Peyer's patch (tissue), 4 donors: ENCODE measurements at regions not wholly inside any gene's neighbourhood (a gene's known extent, or its start where the extent isn't known, plus 50 kb on each side); places are given as distances from the start of the nearest gene placed in this dataset.
"Not testable (repeated sequence)": the region's sequence is repeated elsewhere in the genome, so short reads cannot be mapped to it uniquely, and the experiment has no call there.

Experiments
- DNase-seq, 3 donors: peaks; one replicate each; pipeline ENCODE4 v3.0.0-alpha.2; 2017 to 2019
- H3K27ac ChIP-seq, 4 donors: fragments of 200-600 bp; sonication (generic); one replicate each; pipeline ENCODE4 v1.5.1; 2016 to 2019
- H3K27me3 ChIP-seq, 2 donors: fragments of 200-600 bp; sonication (generic); one replicate each; pipeline ENCODE4 v1.5.1; 2019
- H3K36me3 ChIP-seq, 3 donors: fragments of 200-600 bp; sonication (generic); one replicate each; pipeline ENCODE4 v1.5.1; 2016 to 2019
- H3K4me1 ChIP-seq, 4 donors: fragments of 200-600 bp; sonication (generic); one replicate each; pipeline ENCODE4 v1.5.1; 2016 to 2019
- H3K4me3 ChIP-seq, 4 donors: fragments of 200-600 bp; sonication (generic); 1 replicate in 3 of 4; 2 replicates in 1 of 4; pipeline ENCODE4 v1.5.1; 2016 to 2019; ENCODE audit warnings: mild to moderate bottlenecking in 1 of 4
- H3K9me3 ChIP-seq, 4 donors: fragments of 200-600 bp; sonication (generic); one replicate each; pipeline ENCODE4 v1.5.1; 2016 to 2019; ENCODE audit warnings: mild to moderate bottlenecking in 1 of 4
- POLR2A ChIP-seq, 2 donors: fragments of 450-650 bp; IDR thresholded peaks; one replicate each; pipeline ENCODE4 v1.5.1; 2017; ENCODE audit warnings: antibody characterized with exemption in 2 of 2, mild to moderate bottlenecking in 2 of 2, moderate library complexity in 2 of 2
- TF ChIP-seq, protein P1 (sequence below), 6 experiments: fragments of 450-650 bp in 4 of 6; fragments of 200-600 bp in 2 of 6; sonication (generic) in 1 of 6; IDR thresholded peaks; one replicate each; pipeline ENCODE4 v1.5.1; 2017 to 2019; ENCODE audit warnings: antibody characterized with exemption in 6 of 6, mild to moderate bottlenecking in 3 of 6, moderate library complexity in 1 of 6

DNA sequence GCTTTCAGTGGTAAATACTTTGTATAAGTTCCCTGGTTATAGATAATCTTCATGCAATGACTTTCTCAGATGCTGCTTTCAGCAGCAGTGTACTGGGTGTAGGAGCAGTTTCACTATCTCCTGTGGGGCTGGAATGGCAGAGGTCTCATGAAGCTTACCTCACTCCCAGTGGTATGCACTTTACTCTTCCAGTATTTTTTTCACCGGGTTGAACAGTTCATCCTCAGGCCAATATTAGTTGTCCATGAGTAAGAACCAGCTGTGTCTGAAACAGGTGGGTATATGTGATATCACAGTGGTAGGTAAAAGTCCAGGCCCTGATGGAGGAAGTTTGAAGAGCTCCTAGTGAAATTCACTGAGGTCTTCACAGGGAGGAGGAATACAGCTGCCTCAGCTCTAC is 351.5 kb upstream of the EMCN start:
- H3K27ac ChIP-seq, result no peak overlapping the region
- DNase-seq, result no peak
- no peaks in the 10 kb centered on the region for H3K4me1 ChIP-seq
- no peak for TF ChIP-seq POLR2A (IDR thresholded peaks at IDR 0.05)
- TF ChIP-seq, protein P1, sequence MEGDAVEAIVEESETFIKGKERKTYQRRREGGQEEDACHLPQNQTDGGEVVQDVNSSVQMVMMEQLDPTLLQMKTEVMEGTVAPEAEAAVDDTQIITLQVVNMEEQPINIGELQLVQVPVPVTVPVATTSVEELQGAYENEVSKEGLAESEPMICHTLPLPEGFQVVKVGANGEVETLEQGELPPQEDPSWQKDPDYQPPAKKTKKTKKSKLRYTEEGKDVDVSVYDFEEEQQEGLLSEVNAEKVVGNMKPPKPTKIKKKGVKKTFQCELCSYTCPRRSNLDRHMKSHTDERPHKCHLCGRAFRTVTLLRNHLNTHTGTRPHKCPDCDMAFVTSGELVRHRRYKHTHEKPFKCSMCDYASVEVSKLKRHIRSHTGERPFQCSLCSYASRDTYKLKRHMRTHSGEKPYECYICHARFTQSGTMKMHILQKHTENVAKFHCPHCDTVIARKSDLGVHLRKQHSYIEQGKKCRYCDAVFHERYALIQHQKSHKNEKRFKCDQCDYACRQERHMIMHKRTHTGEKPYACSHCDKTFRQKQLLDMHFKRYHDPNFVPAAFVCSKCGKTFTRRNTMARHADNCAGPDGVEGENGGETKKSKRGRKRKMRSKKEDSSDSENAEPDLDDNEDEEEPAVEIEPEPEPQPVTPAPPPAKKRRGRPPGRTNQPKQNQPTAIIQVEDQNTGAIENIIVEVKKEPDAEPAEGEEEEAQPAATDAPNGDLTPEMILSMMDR (IDR thresholded peaks at IDR 0.05), result no peak
- no peak overlapping the region for H3K4me3 ChIP-seq
- H3K27me3 ChIP-seq, result no peaks in the 10 kb centered on the region
- no peaks in the 10 kb centered on the region for H3K9me3 ChIP-seq
- no peaks in the 10 kb centered on the region for H3K36me3 ChIP-seq

DNA sequence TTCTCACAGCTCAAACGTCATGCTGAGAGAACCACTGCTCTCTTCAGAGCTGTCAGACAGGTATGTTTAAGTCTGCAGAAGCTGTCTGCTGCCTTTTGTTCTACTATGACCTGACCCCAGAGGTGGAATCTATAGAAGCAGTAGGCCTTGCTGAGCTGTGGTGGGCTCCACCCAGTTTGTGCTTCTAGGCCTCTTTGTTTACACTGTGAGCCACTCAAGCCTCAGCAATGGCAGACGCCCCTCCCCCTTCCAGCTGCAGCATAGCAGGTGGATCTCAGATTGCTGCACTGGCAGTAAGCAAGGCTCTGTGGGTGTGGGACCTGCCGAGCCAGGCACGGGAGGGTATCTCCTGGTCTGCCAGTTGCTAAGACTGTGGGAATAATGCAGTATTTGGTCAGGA is 350.5 kb upstream of the EMCN start:
- H3K27ac ChIP-seq, DNase-seq, H3K4me3 ChIP-seq, H3K9me3 ChIP-seq, H3K36me3 ChIP-seq, H3K27me3 ChIP-seq, H3K4me1 ChIP-seq: not testable (repeated sequence)

DNA sequence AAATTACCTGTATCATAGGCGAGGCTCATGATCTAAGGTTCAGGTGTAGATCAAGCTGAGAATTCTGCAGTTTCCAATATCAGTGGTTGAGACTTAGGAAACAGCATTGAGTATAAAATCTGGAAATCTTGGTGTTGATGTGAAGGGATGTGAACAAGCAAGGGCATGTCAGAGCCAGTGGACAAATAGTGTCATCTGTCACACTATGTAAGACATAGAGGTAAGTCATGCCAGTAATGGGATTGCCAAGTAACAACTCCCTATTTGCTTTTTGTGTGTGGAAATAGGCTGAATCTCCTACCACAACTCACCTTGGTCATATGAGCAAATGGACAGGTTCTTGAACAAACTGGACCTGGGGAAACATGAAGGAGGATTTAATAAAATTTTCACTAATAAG is 334.5 kb upstream of the EMCN start:
- Histone ChIP-seq H3K4me3 (no peak overlapping the region), H3K27ac (no peak overlapping the region)

DNA sequence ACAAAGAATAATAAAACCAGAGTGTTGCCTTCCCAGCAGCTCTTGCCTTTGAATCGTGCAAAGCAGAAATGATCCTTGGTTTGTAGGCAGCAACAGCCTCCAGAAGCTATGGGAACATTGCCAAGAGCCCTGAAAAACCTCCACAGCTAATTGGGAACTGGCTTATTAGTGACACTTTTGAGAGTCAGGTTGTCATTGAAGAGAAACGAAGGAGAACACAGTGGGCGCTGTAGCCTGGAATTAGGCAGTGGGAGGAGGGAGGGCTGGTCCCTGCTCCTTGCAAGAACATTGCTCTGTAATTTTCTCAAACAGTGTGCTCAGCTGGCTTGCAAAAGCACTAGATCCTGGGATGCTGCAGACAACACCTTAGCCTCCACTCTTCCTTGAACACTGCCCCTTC is 331.5 kb upstream of the EMCN start:
- Histone ChIP-seq H3K4me3 (no peak overlapping the region), H3K36me3 (no peaks in the 10 kb centered on the region), H3K27ac (no peak overlapping the region), H3K4me1 (no peaks in the 10 kb centered on the region), H3K27me3 (no peaks in the 10 kb centered on the region), H3K9me3 (no peaks in the 10 kb centered on the region)
- TF ChIP-seq, protein P1 (IDR thresholded peaks at IDR 0.05), result no peak
- TF ChIP-seq POLR2A (IDR thresholded peaks at IDR 0.05), result no peak
- DNase-seq, result no peak

More for the DNA sequence above, 334.5 kb upstream of the EMCN start:
- Histone ChIP-seq H3K4me1 (no peaks in the 10 kb centered on the region), H3K36me3 (no peaks in the 10 kb centered on the region), H3K9me3 (no peaks in the 10 kb centered on the region), H3K27me3 (no peaks in the 10 kb centered on the region)
- no peak for DNase-seq
- no peak for TF ChIP-seq POLR2A (IDR thresholded peaks at IDR 0.05)
- TF ChIP-seq, protein P1 (IDR thresholded peaks at IDR 0.05), result no peak

DNA sequence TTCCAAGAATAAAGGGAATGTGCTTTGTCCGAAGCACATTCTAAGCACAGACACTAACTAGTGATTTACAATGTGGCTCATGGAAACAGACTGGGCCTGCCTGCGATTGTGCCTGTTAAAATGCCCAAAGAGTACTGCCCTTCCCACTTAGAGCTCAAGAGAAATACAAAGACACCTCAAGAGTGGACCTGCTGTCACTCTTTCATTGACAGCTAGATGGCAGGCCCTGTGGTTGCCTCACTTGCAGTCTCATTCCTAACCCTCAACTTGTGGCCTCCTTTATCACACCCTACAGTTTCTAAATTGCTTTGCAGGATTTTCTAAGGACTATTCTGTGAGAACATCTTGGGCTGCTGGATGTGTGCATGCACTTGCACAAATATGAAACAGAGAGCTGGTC is 331.0 kb upstream of the EMCN start:
- H3K36me3 ChIP-seq, result no peaks in the 10 kb centered on the region
- no peaks in the 10 kb centered on the region for H3K9me3 ChIP-seq
- no peak overlapping the region for H3K4me3 ChIP-seq
- no peak overlapping the region for H3K27ac ChIP-seq
- no peaks in the 10 kb centered on the region for H3K27me3 ChIP-seq
- DNase-seq, result no peak
- TF ChIP-seq, protein P1 (IDR thresholded peaks at IDR 0.05), result peak in 3 of 6 experiments; percentile 9 to 24 (median 21)
- TF ChIP-seq POLR2A (IDR thresholded peaks at IDR 0.05), result no peak
- H3K4me1 ChIP-seq, result no peaks in the 10 kb centered on the region

DNA sequence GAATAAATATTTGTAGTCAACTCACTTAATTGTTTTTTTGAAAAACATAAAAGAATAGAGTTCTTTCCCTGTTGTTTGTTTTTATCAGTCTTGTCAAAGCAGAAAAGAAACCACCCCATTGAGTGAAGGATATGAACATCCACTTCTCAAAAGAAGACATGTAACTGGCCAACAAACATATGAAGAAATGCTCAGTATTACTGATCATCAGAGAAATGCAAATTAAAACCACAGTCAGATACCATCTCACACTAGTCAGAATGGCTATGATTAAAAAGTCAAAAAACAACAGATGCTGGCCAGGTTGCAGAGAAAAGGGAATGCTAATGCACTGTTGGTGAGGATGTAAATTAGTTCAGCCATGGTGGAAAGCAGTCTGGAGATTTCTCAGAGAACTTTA is 326.1 kb upstream of the EMCN start:
- H3K27me3 ChIP-seq, result no peaks in the 10 kb centered on the region
- no peak for DNase-seq
- no peak overlapping the region for H3K27ac ChIP-seq
- no peaks in the 10 kb centered on the region for H3K4me1 ChIP-seq
- H3K36me3 ChIP-seq, result no peaks in the 10 kb centered on the region
- H3K4me3 ChIP-seq, result no peak overlapping the region
- H3K9me3 ChIP-seq, result no peaks in the 10 kb centered on the region
- TF ChIP-seq, protein P1 (IDR thresholded peaks at IDR 0.05), result no peak
- TF ChIP-seq POLR2A (IDR thresholded peaks at IDR 0.05), result no peak
